Brain pericyte (primary cell): ENCODE measurements at regions not wholly inside any gene's neighbourhood (a gene's known extent, or its start where the extent isn't known, plus 50 kb on each side); places are given as distances from the start of the nearest gene placed in this dataset.
A peak's percentile ranks its signal among the peaks of the same experiment; 100 is the strongest.
"Not testable (repeated sequence)": the region's sequence is repeated elsewhere in the genome, so short reads cannot be mapped to it uniquely, and the experiment has no call there.

ENCODE experiments used
- DNase-seq: peaks from one replicate; pipeline ENCODE4 v3.0.0-alpha.2; 2012; ENCODE audit warnings: low read depth, low spot score

- no peak for DNase-seq
Measured at GRCh38 chr11:115645631-115646317, 141.6 kb upstream of the CADM1 start.

- DNase-seq = no peak
Measured at GRCh38 chr11:115644856-115645255, 140.6 kb upstream of the CADM1 start.

- no peak for DNase-seq
Measured at GRCh38 chr11:115643549-115644270, 139.5 kb upstream of the CADM1 start.

GRCh38 chr11:115642660-115643059 lies 138.4 kb upstream of the CADM1 start:
- no peak for DNase-seq

GRCh38 chr11:115637599-115638241 lies 133.5 kb upstream of the CADM1 start:
- DNase-seq = no peak

- no peak for DNase-seq
Measured at GRCh38 chr11:115636753-115637527, 132.7 kb upstream of the CADM1 start.

- not testable (repeated sequence) for DNase-seq
Measured at GRCh38 chr11:115633977-115634376, 129.8 kb upstream of the CADM1 start.

- no peak for DNase-seq
Measured at GRCh38 chr11:115632061-115632460, 127.8 kb upstream of the CADM1 start.

- no peak for DNase-seq
Measured at GRCh38 chr11:115631609-115632008, 127.4 kb upstream of the CADM1 start.

GRCh38 chr11:115630214-115630613 lies 126.0 kb upstream of the CADM1 start:
- no peak for DNase-seq

- no peak for DNase-seq
Measured at GRCh38 chr11:115629456-115630015, 125.3 kb upstream of the CADM1 start.

GRCh38 chr11:115627666-115628460 lies 123.6 kb upstream of the CADM1 start:
- DNase-seq = no peak

- DNase-seq = no peak
Measured at GRCh38 chr11:115627071-115627470, 122.9 kb upstream of the CADM1 start.

- no peak for DNase-seq
Measured at GRCh38 chr11:115626414-115626813, 122.2 kb upstream of the CADM1 start.

- DNase-seq = no peak
Measured at GRCh38 chr11:115625502-115625901, 121.3 kb upstream of the CADM1 start.

GRCh38 chr11:115624065-115624464 lies 119.8 kb upstream of the CADM1 start:
- no peak for DNase-seq

- peak; percentile 90 for DNase-seq
Measured at GRCh38 chr11:115623021-115623451, 118.8 kb upstream of the CADM1 start.

- DNase-seq = no peak
Measured at GRCh38 chr11:115618428-115618827, 114.2 kb upstream of the CADM1 start.

- no peak for DNase-seq
Measured at GRCh38 chr11:115617767-115618166, 113.6 kb upstream of the CADM1 start.

GRCh38 chr11:115616971-115617370 lies 112.8 kb upstream of the CADM1 start:
- peak; percentile 61 for DNase-seq
